Esophagus squamous epithelium (tissue), 5 donors: ENCODE measurements at regions not wholly inside any gene's neighbourhood (a gene's known extent, or its start where the extent isn't known, plus 50 kb on each side); places are given as distances from the start of the nearest gene placed in this dataset.
"Not testable (repeated sequence)": the region's sequence is repeated elsewhere in the genome, so short reads cannot be mapped to it uniquely, and the experiment has no call there.

Experiments used
- DNase-seq: peaks from one replicate; lab custom pipeline; 2025; lab: John Stamatoyannopoulos, UW
- H3K27ac ChIP-seq, 4 donors: fragments of 200-600 bp; sonication (generic); one replicate each; pipeline ENCODE4 v1.5.1; 2016 to 2019; ENCODE audit warnings: mild to moderate bottlenecking in 1 of 4
- H3K27me3 ChIP-seq, 4 donors: fragments of 200-600 bp; sonication (generic); 1 replicate in 3 of 4; 2 replicates in 1 of 4; pipeline versions ENCODE4 v1.5.1 to v1.6.0; 2017 to 2021; ENCODE audit warnings: antibody characterized with exemption in 1 of 4
- H3K36me3 ChIP-seq, 3 donors: fragments of 200-600 bp; sonication (generic); one replicate each; pipeline ENCODE4 v1.5.1; 2016 to 2019
- H3K4me1 ChIP-seq, 3 donors: fragments of 200-600 bp; sonication (generic); one replicate each; pipeline ENCODE4 v1.5.1; 2017 to 2019
- H3K4me3 ChIP-seq, 4 donors: fragments of 200-600 bp; sonication (generic); 1 replicate in 3 of 4; 2 replicates in 1 of 4; pipeline ENCODE4 v1.5.1; 2016 to 2019; ENCODE audit warnings: mild to moderate bottlenecking in 2 of 4, moderate library complexity in 1 of 4
- H3K9me3 ChIP-seq, 3 donors: fragments of 200-600 bp; sonication (generic); one replicate each; pipeline ENCODE4 v1.5.1; 2016 to 2019
- POLR2A ChIP-seq, 4 donors: fragments of 450-650 bp; IDR thresholded peaks; one replicate each; pipeline ENCODE4 v1.6.1; 2017; ENCODE audit warnings: antibody characterized with exemption in 4 of 4, mild to moderate bottlenecking in 4 of 4, moderate library complexity in 3 of 4
- WGBS, 2 donors: methylation state at CpG; one replicate each; pipeline ENCODE4 v1.1.5; 2018; 5-methylcytosine and 5-hydroxymethylcytosine counted together
- intact Hi-C: fragments of 100-400 bp; cut with DNase I; formaldehyde crosslinking; loops from one replicate; pipeline ENCODE4 v1.15.0; 2022
- TF ChIP-seq, protein P1 (sequence below), 6 experiments: fragments of 450-650 bp in 4 of 6; fragments of 200-600 bp in 2 of 6; sonication (generic) in 2 of 6; IDR thresholded peaks; one replicate each; pipeline ENCODE4 v1.5.1; 2016 to 2019; ENCODE audit warnings: antibody characterized with exemption in 6 of 6, mild to moderate bottlenecking in 4 of 6, moderate library complexity in 4 of 6
- donor health status: DM: yes; HTN: yes; CAD: no.

DNA sequence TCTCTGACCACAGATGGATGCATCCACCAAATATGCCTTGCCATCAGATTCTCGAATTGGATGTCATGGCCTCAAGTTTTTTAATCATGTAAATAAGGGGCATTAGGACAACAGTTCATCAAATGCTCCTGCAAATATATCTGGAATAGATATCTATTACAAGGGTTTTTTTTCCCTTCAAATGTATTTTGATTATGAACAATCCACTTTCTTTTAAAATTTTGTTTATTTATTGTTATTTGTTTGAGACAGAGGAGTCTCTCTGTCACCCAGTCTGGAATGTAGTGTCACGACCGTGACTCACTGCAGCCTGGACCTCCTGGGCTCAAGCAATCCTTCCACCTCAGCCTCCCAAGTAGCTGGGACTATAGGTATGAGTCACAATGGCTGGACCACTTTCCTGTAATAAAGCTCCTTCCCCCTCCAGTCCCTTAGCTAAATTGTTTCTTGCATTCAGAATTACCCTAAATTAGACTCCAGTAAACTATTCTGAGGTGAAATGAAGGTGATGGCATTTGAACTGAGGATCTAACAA, 1412.1 kb downstream of the EFNA5 start:
- Histone ChIP-seq H3K27ac (no peak overlapping the region), H3K4me1 (no peaks in the 10 kb centered on the region), H3K27me3 (no peaks in the 10 kb centered on the region), H3K36me3 (no peaks in the 10 kb centered on the region), H3K9me3 (no peaks in the 10 kb centered on the region), H3K4me3 (no peak overlapping the region)
- intact Hi-C loops: no loop called here
- no peak for DNase-seq
- 67 to 73% methylated on average over 3 of the region's 3 CpGs for WGBS, 2 donors
- TF ChIP-seq POLR2A (IDR thresholded peaks at IDR 0.05): no peak
- TF ChIP-seq, protein P1, sequence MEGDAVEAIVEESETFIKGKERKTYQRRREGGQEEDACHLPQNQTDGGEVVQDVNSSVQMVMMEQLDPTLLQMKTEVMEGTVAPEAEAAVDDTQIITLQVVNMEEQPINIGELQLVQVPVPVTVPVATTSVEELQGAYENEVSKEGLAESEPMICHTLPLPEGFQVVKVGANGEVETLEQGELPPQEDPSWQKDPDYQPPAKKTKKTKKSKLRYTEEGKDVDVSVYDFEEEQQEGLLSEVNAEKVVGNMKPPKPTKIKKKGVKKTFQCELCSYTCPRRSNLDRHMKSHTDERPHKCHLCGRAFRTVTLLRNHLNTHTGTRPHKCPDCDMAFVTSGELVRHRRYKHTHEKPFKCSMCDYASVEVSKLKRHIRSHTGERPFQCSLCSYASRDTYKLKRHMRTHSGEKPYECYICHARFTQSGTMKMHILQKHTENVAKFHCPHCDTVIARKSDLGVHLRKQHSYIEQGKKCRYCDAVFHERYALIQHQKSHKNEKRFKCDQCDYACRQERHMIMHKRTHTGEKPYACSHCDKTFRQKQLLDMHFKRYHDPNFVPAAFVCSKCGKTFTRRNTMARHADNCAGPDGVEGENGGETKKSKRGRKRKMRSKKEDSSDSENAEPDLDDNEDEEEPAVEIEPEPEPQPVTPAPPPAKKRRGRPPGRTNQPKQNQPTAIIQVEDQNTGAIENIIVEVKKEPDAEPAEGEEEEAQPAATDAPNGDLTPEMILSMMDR (IDR thresholded peaks at IDR 0.05): no peak

DNA sequence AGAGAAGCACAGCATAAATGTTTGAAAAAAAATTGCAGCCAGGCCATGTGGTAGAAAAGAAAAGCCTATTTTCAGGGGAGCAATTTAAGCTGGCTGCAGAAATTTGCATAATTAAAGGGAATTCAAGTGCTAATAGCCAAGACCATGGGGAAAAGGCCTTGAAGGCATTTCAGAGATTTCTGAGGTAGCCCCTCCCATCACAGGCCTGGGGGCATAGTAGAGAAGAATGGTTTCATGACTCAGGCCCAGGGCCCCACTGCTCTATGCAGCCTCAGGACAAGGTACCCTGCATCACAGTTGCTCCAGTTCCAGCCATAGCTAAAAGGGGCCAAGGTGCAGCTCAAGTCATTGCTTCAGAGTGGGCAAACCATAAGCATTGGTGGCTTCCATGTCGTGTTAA, 1416.0 kb downstream of the EFNA5 start:
- Histone ChIP-seq H3K4me1 (no peaks in the 10 kb centered on the region), H3K4me3 (no peak overlapping the region), H3K36me3 (no peaks in the 10 kb centered on the region), H3K9me3 (no peaks in the 10 kb centered on the region), H3K27ac (no peak overlapping the region), H3K27me3 (no peaks in the 10 kb centered on the region)
- DNase-seq: no peak
- no peak for TF ChIP-seq POLR2A (IDR thresholded peaks at IDR 0.05)
- TF ChIP-seq, protein P1 (IDR thresholded peaks at IDR 0.05): no peak
- intact Hi-C loops: no loop called here
- 86 to 91% methylated on average over 1 of the region's 1 CpG for WGBS, 2 donors

DNA sequence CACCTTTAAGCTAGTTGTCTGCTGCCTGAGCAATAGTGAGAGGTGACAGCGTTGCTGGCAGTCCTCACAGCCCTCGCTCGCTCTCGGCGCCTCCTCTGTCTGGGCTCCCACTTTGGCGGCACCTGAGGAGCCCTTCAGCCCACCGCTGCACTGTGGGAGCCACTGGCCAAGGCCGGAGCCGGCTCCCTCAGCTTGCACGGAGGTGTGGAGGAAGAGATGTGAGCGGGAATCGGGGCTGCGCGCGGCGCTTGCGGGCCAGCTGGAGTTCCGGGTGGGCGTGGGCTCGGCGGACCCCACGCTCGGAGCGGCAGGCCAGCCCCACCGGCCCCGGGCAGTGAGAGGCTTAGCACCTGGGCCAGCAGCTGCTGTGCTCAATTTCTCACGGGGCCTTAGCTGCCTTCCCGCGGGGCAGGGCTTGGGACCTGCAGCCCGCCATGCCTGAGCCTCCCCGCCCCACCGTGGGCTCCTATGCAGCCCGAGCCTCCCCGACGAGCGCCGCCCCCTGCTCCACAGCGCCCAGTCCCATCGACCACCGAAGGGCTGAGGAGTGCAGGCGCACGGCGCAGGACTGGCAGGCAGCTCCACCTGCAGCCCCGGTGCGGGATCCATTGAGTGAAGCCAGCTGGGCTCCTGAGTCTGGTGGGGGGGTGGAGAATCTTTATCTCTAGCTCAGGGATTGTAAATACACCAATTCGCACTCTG, 1424.5 kb downstream of the EFNA5 start:
- intact Hi-C loops, H3K36me3 ChIP-seq, DNase-seq, H3K27ac ChIP-seq, H3K4me3 ChIP-seq, H3K27me3 ChIP-seq, H3K4me1 ChIP-seq, H3K9me3 ChIP-seq: not testable (repeated sequence)
- WGBS, 2 donors: 83% methylated on average over 2 of the region's 46 CpGs; no CpG with 5 or more reads in 1 of the 2 donors

DNA sequence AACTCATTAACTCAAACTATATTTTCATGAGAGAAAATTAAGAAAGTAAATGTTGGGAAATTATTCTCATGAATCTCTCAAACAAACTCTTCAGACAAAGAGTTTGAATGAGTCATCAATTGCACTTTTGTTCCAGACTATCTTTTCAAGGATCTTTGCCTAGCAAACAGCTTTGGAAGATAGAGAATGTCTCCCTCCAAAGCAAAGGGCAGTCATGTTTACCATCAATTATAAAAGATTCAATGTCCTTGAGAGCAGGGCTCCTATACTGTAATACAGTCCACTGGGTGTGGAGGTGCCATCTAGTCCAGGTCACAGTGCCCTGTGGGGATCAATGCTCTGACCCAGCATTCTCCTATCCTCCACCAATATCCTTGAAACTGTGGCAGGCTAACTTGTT, 1429.3 kb downstream of the EFNA5 start:
- Histone ChIP-seq H3K27ac (no peak overlapping the region), H3K4me3 (no peak overlapping the region), H3K9me3 (no peaks in the 10 kb centered on the region), H3K27me3 (no peaks in the 10 kb centered on the region), H3K4me1 (no peaks in the 10 kb centered on the region), H3K36me3 (no peaks in the 10 kb centered on the region)
- TF ChIP-seq, protein P1 (IDR thresholded peaks at IDR 0.05): no peak
- TF ChIP-seq POLR2A (IDR thresholded peaks at IDR 0.05): no peak
- no peak for DNase-seq
- intact Hi-C loops: no loop called here

DNA sequence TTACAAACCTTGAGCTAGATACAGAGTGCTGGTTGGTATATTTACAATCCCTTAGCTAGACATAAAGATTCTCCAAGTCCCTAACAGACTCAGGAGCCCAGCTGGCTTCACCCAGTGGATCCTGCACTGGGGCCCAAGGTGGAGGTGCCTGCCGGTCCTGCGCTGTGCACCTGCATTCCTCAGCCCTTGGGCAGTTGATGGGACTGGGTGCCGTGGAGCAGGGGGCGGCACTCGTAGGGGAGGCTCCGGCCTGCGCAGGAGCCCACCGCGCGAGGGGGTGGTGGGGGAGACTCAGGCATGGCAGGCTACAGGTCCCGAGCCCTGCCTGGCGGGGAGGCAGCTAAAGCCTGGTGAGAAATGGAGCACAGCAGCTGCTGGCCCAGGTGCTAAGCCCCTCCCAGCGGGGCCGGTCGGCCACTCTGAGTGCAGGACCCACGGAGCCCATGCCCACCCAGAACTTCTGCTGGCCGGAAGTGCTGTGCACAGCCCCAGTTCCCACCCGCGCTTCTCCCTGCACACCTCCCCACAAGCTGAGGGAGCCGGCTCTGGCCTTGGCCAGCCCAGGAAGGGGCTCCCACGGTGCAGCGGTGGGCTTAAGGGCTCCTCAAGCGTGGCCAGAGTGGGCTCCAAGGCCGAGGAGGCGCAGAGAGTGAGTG, 1464.7 kb downstream of the EFNA5 start:
- Histone ChIP-seq H3K36me3 (no peaks in the 10 kb centered on the region), H3K4me3 (no peak overlapping the region), H3K27ac (no peak overlapping the region), H3K27me3 (no peaks in the 10 kb centered on the region), H3K4me1 (no peaks in the 10 kb centered on the region), H3K9me3 (peaks cover 0 to 8% (median 0%) of the 10 kb centered on the region in 3 donors)
- no peak for TF ChIP-seq POLR2A (IDR thresholded peaks at IDR 0.05)
- TF ChIP-seq, protein P1 (IDR thresholded peaks at IDR 0.05): no peak
- WGBS, 2 donors: 81 to 86% methylated on average over 5 to 13 of the region's 25 CpGs
- no peak for DNase-seq
- intact Hi-C loops: no loop called here
